Trophoblast cell (in vitro differentiated cells and primary cell): ENCODE measurements at regions not wholly inside any gene's neighbourhood (a gene's known extent, or its start where the extent isn't known, plus 50 kb on each side); places are given as distances from the start of the nearest gene placed in this dataset.

ENCODE experiments used
- DNase-seq, 2 donors: peaks; one replicate each; pipeline ENCODE4 v3.0.0-alpha.2; 2016
- H2AFZ ChIP-seq: 2 replicates; pipeline ENCODE4 v1.6.1; 2013; ENCODE audit warnings: low read length, moderate library complexity, mild to moderate bottlenecking; ENCODE audit not compliant: insufficient read depth, poor library complexity
- H2AK5ac ChIP-seq: 2 replicates; pipeline ENCODE4 v1.6.1; 2013; ENCODE audit warnings: mild to moderate bottlenecking, low read length
- H2BK120ac ChIP-seq: 2 replicates; pipeline ENCODE4 v1.6.1; 2013; ENCODE audit warnings: low read length, mild to moderate bottlenecking, moderate library complexity; ENCODE audit not compliant: insufficient read depth, poor library complexity
- H2BK12ac ChIP-seq: 2 replicates; pipeline ENCODE4 v1.6.1; 2013; ENCODE audit warnings: mild to moderate bottlenecking, low read length, moderate library complexity
- H2BK5ac ChIP-seq: 2 replicates; pipeline ENCODE4 v1.6.1; 2013; ENCODE audit warnings: low read length, low read depth, moderate library complexity, mild to moderate bottlenecking; ENCODE audit not compliant: poor library complexity
- H3K14ac ChIP-seq: 2 replicates; pipeline ENCODE4 v1.6.1; 2013; ENCODE audit warnings: mild to moderate bottlenecking, low read length
- H3K18ac ChIP-seq: 2 replicates; pipeline ENCODE4 v1.6.1; 2013; ENCODE audit warnings: mild to moderate bottlenecking, low read length
- H3K23ac ChIP-seq: 2 replicates; pipeline ENCODE4 v1.6.1; 2013; ENCODE audit warnings: low read length
- H3K27ac ChIP-seq: 2 replicates; pipeline ENCODE4 v1.5.1; 2013; ENCODE audit warnings: low read depth, mild to moderate bottlenecking, inconsistent platforms, low read length, moderate library complexity
- H3K27me3 ChIP-seq: 2 replicates; pipeline ENCODE4 v1.6.1; 2013; ENCODE audit warnings: inconsistent platforms, mild to moderate bottlenecking, low read length, moderate library complexity; ENCODE audit not compliant: insufficient read depth
- H3K36me3 ChIP-seq, 2 experiments: 1 replicate in 1 of 2; 2 replicates in 1 of 2; pipeline ENCODE4 v1.6.1; 2013; ENCODE audit warnings: low read length in 2 of 2, mild to moderate bottlenecking in 2 of 2, moderate library complexity in 1 of 2; ENCODE audit not compliant: insufficient read depth in 2 of 2, control insufficient read depth in 1 of 2
- H3K4ac ChIP-seq: 2 replicates; pipeline ENCODE4 v1.6.1; 2013; ENCODE audit warnings: low read depth, mild to moderate bottlenecking, low read length, moderate library complexity
- H3K4me1 ChIP-seq, 2 experiments: 1 replicate in 1 of 2; 2 replicates in 1 of 2; pipeline ENCODE4 v1.6.1; 2013; ENCODE audit warnings: low read length in 2 of 2, mild to moderate bottlenecking in 2 of 2, moderate library complexity in 1 of 2; ENCODE audit not compliant: insufficient read depth in 2 of 2, control insufficient read depth in 1 of 2
- H3K4me2 ChIP-seq: 2 replicates; pipeline ENCODE4 v1.6.1; 2013; ENCODE audit warnings: inconsistent platforms, mild to moderate bottlenecking, low read length, moderate library complexity
- H3K4me3 ChIP-seq: 2 replicates; pipeline ENCODE4 v1.5.1; 2013; ENCODE audit warnings: mild to moderate bottlenecking, low read depth, low read length, inconsistent platforms
- H3K79me1 ChIP-seq: one replicate; pipeline ENCODE4 v1.6.1; 2013; ENCODE audit warnings: low read length
- H3K79me2 ChIP-seq: 2 replicates; pipeline ENCODE4 v1.6.1; 2013; ENCODE audit warnings: low read length, mild to moderate bottlenecking; ENCODE audit not compliant: control insufficient read depth, insufficient read depth, poor library complexity
- H3K9ac ChIP-seq: 2 replicates; pipeline ENCODE4 v1.6.1; 2013; ENCODE audit warnings: mild to moderate bottlenecking, low read length
- H3K9me3 ChIP-seq: 2 replicates; pipeline ENCODE4 v1.6.1; 2013; ENCODE audit warnings: low read depth, mild to moderate bottlenecking, control low read depth, inconsistent platforms, low read length; ENCODE audit not compliant: insufficient read depth
- H4K12ac ChIP-seq: 2 replicates; pipeline ENCODE4 v1.6.1; 2013; ENCODE audit warnings: low read depth, mild to moderate bottlenecking, low read length, moderate library complexity
- H4K8ac ChIP-seq: 2 replicates; pipeline ENCODE4 v1.6.1; 2013; ENCODE audit warnings: low read depth, mild to moderate bottlenecking, low read length, moderate library complexity
- H4K91ac ChIP-seq: one replicate; pipeline ENCODE4 v1.6.1; 2013; ENCODE audit warnings: low read depth, mild to moderate bottlenecking, low read length, moderate library complexity
- WGBS: extraction: QIAGEN DNeasy Blood & Tissue Kit; methylation state at CpG from one replicate; pipeline ENCODE4 v1.1.7; 2013; ENCODE audit warnings: missing lambda C conversion rate; ENCODE audit not compliant: insufficient read length, insufficient coverage; ENCODE audit errors: extremely low coverage; 5-methylcytosine and 5-hydroxymethylcytosine counted together

GRCh38 chr12:91441246-91441645, 258.6 kb upstream of the DCN start:
- Histone ChIP-seq H3K79me2 (no peaks in the 10 kb centered on the region), H2AK5ac (no peak overlapping the region), H3K27ac (no peak overlapping the region), H3K79me1 (no peaks in the 10 kb centered on the region), H3K4me2 (no peak overlapping the region), H3K36me3 (no peaks in the 10 kb centered on the region), H2BK12ac (no peak overlapping the region), H4K8ac (no peak overlapping the region), H3K9me3 (no peaks in the 10 kb centered on the region), H3K4ac (no peak overlapping the region), H3K23ac (no peak overlapping the region), H4K12ac (no peak overlapping the region), H2BK5ac (no peak overlapping the region), H4K91ac (no peak overlapping the region), H3K4me3 (no peak overlapping the region), H2BK120ac (no peak overlapping the region), H3K4me1 (no peaks in the 10 kb centered on the region), H3K18ac (no peak overlapping the region), H3K27me3 (no peaks in the 10 kb centered on the region), H3K14ac (no peak overlapping the region), H2AFZ (no peak overlapping the region), H3K9ac (no peak overlapping the region)
- DNase-seq: no peak
- WGBS: no CpG with 5 or more reads among the region's 4 CpGs

GRCh38 chr12:91434081-91434480, 251.5 kb upstream of the DCN start:
- Histone ChIP-seq H3K79me2 (no peaks in the 10 kb centered on the region), H3K36me3 (no peaks in the 10 kb centered on the region), H3K9ac (no peak overlapping the region), H3K23ac (no peak overlapping the region), H4K12ac (no peak overlapping the region), H2BK120ac (no peak overlapping the region), H2BK12ac (no peak overlapping the region), H3K4me1 (no peaks in the 10 kb centered on the region), H4K8ac (no peak overlapping the region), H3K14ac (no peak overlapping the region), H3K79me1 (no peaks in the 10 kb centered on the region), H3K18ac (no peak overlapping the region), H3K4ac (no peak overlapping the region), H3K9me3 (no peaks in the 10 kb centered on the region), H4K91ac (no peak overlapping the region), H2AFZ (no peak overlapping the region), H2AK5ac (no peak overlapping the region), H3K4me2 (no peak overlapping the region), H3K27me3 (no peaks in the 10 kb centered on the region), H3K4me3 (no peak overlapping the region), H2BK5ac (no peak overlapping the region), H3K27ac (no peak overlapping the region)
- DNase-seq: peak in 1 of 2 donors; percentile 79
- no CpG with 5 or more reads among the region's 1 CpG for WGBS

GRCh38 chr12:91432755-91433154, 250.1 kb upstream of the DCN start:
- Histone ChIP-seq H2AK5ac (no peak overlapping the region), H3K27ac (no peak overlapping the region), H3K14ac (no peak overlapping the region), H3K4me1 (no peaks in the 10 kb centered on the region), H3K27me3 (no peaks in the 10 kb centered on the region), H2BK120ac (no peak overlapping the region), H3K4me2 (no peak overlapping the region), H3K4ac (no peak overlapping the region), H4K91ac (no peak overlapping the region), H3K18ac (no peak overlapping the region), H4K12ac (no peak overlapping the region), H3K9ac (no peak overlapping the region), H3K9me3 (no peaks in the 10 kb centered on the region), H3K79me2 (no peaks in the 10 kb centered on the region), H3K4me3 (no peak overlapping the region), H4K8ac (no peak overlapping the region), H2AFZ (no peak overlapping the region), H3K36me3 (no peaks in the 10 kb centered on the region), H3K79me1 (no peaks in the 10 kb centered on the region), H3K23ac (no peak overlapping the region), H2BK12ac (no peak overlapping the region), H2BK5ac (no peak overlapping the region)
- no peak for DNase-seq
- WGBS: no CpG with 5 or more reads among the region's 1 CpG

- no peaks in the 10 kb centered on the region for H3K79me1 ChIP-seq
- no peak for DNase-seq
- H3K4me3 ChIP-seq: no peak overlapping the region
- H4K8ac ChIP-seq: no peak overlapping the region
- no peak overlapping the region for H3K18ac ChIP-seq
- H3K36me3 ChIP-seq: no peaks in the 10 kb centered on the region
- peak overlapping the region; percentile 37 for H3K27ac ChIP-seq
- no peaks in the 10 kb centered on the region for H3K4me1 ChIP-seq
- H2BK120ac ChIP-seq: no peak overlapping the region
- no CpG with 5 or more reads among the region's 2 CpGs for WGBS
- H3K79me2 ChIP-seq: no peaks in the 10 kb centered on the region
- no peak overlapping the region for H2AFZ ChIP-seq
- no peaks in the 10 kb centered on the region for H3K9me3 ChIP-seq
- no peak overlapping the region for H3K9ac ChIP-seq
- no peak overlapping the region for H2AK5ac ChIP-seq
- no peak overlapping the region for H4K12ac ChIP-seq
- no peak overlapping the region for H3K4ac ChIP-seq
- no peak overlapping the region for H3K14ac ChIP-seq
- no peak overlapping the region for H3K23ac ChIP-seq
- no peak overlapping the region for H3K4me2 ChIP-seq
- no peaks in the 10 kb centered on the region for H3K27me3 ChIP-seq
- H2BK12ac ChIP-seq: no peak overlapping the region
- H4K91ac ChIP-seq: no peak overlapping the region
- no peak overlapping the region for H2BK5ac ChIP-seq
These were observed 249.5 kb upstream of the DCN start for GRCh38 chr12:91432089-91432488.
